Activated CD4-positive, alpha-beta T cell treated with anti-CD3 and anti-CD28 coated beads, Interleukin-2, amount 50 U/mL, for 24 hours (primary cell): ENCODE measurements at regions not wholly inside any gene's neighbourhood (a gene's known extent, or its start where the extent isn't known, plus 50 kb on each side); places are given as distances from the start of the nearest gene placed in this dataset.

Experiments
- DNase-seq, 2 donors: peaks; one replicate each; pipeline ENCODE4 v3.0.0-alpha.2; 2020; ENCODE audit warnings: low read depth in 1 of 2, low spot score in 1 of 2

DNA sequence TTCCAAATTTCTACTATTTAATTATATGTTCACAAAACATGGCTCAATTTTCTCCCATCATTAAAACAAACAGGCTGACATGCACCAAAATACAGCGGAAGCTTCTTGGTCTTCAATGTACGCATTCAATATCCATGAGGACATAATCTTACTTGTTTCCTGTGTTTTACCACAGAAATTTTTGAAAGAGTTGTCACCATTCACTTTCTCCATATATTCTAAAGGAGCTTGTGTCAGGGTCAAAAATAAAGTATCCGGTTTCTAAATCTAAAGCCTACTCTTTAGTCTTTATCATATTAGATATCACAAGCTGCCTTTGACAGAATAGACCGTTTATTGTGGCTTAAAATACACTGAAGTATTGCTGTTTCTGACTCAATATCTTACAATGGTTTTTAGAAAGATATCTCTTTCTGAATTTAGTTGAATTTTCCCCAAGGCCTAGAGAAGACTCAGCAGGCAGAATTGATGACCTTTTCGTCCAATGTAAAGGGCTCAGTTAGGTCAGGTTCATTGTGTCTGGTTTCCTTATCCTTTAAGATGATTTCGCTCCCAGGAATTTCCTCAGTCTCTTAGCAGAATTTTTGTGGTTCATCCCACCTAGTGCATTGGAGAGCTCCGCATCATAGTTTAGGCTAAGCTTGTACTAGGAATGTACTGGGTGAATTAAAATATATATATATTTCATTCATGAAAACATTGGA is 717.2 kb downstream of the NCAM2 start:
- DNase-seq, result no peak

GRCh38 chr21:21722731-21723130 is 724.5 kb downstream of the NCAM2 start:
- no peak for DNase-seq

DNA sequence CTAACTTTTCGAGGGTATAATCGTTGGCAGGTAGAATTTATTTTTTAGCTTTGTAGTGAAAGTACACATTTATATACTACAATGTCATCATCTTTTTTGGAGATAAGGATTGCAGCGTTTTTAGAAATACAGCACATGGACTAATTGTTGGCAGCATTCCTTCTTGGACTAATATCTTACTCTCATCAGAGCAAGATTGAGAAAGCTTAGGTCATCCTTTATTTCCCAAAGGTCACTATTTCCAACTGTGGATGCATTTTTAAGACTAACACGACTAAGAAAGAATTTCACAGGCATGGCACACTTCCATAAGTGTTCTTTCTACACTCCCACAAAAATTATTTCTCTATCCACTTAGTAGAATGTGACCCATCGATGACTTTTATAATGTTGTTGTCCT is 732.3 kb downstream of the NCAM2 start:
- DNase-seq, result no peak

DNA sequence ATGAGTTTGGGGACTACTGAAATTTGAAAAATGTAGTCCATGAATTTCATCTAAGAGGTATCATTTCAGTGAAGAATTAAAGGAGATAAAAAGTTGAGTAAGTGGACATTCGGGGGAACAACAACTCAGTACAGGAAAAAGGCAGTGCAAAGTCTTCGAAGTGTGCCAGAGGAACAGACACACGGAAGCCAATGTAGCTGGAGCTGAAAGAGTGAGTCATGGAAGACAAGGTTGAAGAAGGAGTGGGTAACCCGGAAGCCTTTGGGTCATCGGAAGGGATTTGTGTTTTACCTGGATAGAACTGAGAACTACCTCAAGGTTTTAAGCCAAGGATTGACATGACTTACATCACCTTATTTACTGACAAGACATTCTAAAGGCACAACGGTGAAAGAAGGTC is 733.4 kb downstream of the NCAM2 start:
- DNase-seq, result no peak

- no peak for DNase-seq
Measured at GRCh38 chr21:21734088-21734487, 735.9 kb downstream of the NCAM2 start.

DNA sequence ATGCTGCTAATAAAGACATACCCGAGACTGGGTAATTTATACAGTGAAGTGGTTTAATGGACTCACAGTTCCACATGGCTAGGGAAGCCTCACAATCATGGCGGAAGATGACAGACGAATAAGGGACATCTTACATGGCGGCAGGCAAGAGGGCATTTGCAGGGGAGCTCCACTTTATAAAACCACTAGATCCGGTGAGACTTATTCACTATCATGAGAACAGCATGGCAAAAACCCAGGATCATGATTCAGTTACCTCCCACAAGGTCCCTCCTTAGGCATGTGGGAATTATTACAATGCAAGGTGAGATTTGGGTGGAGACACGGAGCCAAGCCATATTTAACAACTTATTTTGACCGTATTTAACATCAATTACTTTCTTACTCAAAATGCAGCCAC is 739.0 kb downstream of the NCAM2 start:
- DNase-seq, result no peak

- no peak for DNase-seq
Measured at GRCh38 chr21:21740207-21740606, 742.0 kb downstream of the NCAM2 start.

GRCh38 chr21:21750124-21750825 is 752.1 kb downstream of the NCAM2 start:
- DNase-seq, result no peak

DNA sequence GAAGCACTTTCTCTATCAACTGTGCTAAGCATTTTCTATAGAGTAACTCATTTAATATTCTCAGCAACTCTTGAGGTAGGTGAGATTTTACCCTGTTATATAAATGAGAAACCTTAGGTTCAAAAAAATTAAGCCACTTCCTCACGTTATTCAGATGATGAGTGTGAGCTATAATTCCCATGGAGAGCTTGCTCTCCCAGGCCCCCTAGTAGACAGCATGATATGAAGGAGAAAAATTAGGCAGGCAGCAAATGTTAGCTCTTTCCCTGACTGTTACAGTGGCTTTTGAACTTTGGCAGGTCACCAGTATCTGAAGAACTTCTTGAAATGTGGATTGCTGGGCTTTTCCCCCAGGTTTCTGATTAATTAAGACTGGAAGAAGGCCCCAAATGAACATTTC is 753.1 kb downstream of the NCAM2 start:
- DNase-seq, result no peak

GRCh38 chr21:21762855-21763254 is 764.6 kb downstream of the NCAM2 start:
- DNase-seq, result no peak

DNA sequence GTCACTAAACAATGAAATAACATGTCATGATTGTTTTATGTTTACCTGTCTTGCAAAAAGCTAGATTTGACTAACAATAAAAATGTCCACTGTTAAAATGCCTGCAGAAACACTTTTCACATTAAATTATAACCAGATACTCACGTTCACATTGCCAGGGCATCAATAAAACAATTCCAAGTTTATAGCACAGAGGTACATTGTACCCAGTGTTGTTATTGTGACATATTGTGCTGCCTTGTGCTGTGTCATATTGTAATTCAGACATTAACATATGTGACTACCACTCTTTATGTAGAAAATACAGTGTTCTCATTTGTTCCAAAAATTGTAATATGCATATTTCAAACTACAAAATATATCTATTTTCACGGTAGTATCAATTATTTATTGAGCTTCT is 766.1 kb downstream of the NCAM2 start:
- no peak for DNase-seq

DNA sequence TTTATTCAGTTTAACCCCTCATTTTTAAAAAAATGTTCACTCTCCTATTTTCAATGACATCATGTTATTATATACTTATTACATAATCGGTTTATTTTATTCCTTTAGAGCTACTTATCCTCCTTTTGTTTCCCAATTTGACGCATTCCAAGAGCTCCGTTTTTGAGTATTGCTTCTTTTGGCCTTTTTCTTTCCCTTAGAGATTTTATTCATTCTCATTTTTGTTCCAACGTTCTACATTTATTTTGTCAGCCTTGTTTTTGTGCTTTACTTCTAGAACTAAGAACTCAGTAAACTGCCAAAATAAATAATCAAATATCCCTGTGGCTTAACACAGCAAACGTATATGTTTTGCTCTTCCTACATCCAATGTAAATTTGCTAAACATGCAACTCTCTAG is 769.1 kb downstream of the NCAM2 start:
- no peak for DNase-seq

DNA sequence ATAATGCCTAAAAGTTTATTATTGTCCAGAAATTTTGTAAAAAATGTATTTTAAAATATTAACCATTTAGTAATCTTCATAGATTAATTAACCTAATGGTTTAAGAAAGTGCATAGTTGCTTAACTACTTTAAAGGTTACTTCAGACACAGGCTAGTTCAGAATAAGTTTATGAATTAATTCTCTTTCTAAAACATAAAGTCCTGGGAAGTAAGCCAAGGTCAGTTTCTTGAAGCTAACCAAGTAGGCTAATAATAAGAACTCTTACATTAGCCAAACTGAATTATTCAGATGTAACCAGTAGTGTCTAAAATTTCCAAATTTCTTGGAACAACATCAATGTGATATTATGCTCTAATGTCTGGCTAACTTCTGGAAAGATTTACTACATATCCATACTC is 790.4 kb downstream of the NCAM2 start:
- DNase-seq, result no peak

- DNase-seq, result no peak
Measured at GRCh38 chr21:21801921-21802320, 803.7 kb downstream of the NCAM2 start.

- no peak for DNase-seq
Measured at GRCh38 chr21:21806711-21807597, 808.7 kb downstream of the NCAM2 start.

DNA sequence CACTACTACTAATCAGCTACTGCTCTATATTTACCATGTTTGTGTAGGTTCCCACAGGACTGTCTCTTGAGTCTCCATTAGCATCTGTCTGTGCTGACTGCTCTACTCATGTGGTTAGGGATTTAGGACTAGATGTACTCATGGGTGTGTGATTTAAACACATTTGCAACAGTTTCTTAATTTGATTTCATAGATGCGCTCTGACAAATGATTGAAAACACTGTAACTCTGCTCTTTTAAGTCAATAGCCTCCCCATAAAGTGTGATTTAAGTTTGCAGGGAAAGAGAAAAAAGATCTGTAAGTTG is 809.3 kb downstream of the NCAM2 start:
- DNase-seq, result no peak

DNA sequence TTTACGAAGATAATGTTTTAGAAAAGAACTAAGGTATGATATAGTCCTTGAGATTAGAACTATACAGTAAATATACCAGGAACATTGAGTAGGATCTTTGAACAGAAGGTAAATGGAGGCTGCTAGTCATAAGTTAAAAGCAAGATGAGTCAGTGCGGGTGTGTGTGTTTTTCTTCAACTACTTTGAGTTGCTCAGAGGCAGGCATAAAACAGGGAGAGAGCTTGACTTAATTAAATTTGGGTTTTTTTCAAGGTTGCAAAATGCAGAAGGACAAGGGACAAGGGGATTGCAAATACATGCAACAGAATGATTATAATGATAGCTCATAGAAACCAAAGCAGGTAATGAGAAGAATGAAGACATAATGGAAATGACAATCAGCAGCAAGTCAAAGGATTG is 815.1 kb downstream of the NCAM2 start:
- DNase-seq, result no peak

GRCh38 chr21:21813934-21814333 is 815.7 kb downstream of the NCAM2 start:
- no peak for DNase-seq

DNA sequence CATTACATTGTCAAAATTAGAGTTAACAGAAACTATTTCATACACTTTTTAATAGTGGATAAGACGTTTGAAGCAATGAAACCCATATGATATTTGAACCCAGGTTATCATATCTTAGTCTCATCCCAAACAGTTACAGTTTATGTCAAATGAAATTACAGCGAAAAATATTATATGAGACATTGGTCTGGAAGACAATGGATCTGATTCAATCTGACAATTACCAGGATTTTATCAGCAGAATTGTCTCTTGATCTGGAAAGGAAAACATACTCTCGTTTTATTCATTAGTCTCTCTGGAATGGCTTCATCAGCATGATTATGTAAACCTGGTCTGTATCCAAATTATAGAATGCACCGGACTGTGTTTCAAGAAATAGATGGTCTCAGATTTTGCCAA is 818.6 kb downstream of the NCAM2 start:
- DNase-seq, result no peak

GRCh38 chr21:21818898-21819297 is 820.7 kb downstream of the NCAM2 start:
- no peak for DNase-seq

DNA sequence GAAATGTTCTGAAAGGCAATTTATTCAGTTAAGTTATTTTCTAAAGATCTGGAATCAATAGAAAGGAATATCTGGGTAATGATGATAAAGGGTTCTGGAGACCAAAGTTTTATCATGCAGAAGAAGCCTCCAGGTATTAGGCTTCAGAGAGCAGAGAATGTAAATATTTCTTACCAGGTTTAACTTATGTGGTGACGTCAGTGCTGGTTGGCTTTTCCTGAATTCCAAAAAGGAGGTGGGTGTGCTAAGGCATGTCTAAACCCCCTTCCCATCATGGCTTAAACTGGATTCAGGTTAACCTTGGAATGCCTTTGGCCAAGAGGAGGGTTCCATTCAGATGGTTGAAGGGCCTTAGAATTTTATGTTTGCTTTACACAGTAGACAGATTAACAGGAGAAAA is 829.9 kb downstream of the NCAM2 start:
- no peak for DNase-seq

DNA sequence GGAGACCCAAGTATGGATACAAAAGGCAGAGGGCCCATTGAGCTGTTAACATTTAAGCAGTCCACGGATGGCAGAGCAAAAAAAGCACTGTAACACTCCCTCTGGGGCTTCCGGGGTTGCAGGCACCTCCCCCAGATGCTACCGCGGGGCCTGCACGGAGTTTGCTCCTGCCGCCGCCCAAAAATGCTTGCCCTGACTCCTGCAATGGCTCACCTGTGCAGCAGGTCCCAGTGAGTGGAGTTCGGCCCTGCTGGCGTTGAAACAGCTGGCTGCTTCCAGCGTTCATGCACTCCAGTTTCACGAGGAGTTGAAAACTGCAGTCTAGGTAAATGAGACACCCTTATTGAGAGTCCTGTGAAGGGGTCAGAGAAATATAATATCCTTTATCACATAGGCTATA is 832.8 kb downstream of the NCAM2 start:
- DNase-seq, result no peak
